Endothelial cell of umbilical vein (primary cell): ENCODE measurements at regions not wholly inside any gene's neighbourhood (a gene's known extent, or its start where the extent isn't known, plus 50 kb on each side); places are given as distances from the start of the nearest gene placed in this dataset.

Source experiments
- BruUV-seq: library from RNA; stranded (reverse); fragments of 400-500 nt; replicated peaks from 2 replicates; lab custom pipeline; 2021; lab: Mats Ljungman, UMichigan
- CTCF ChIA-PET: fragments of 300-600, 350-600 bp; sonication (Branson Sonifier 250); formaldehyde crosslinking; loops from one replicate; lab custom pipeline; 2021; ENCODE audit warnings: antibody characterized with exemption, inconsistent platforms; lab: Charles Lee
- POLR2A ChIA-PET: fragments of 300-600, 350-600 bp; sonication (Branson Sonifier 250); formaldehyde crosslinking; loops from one replicate; lab custom pipeline; 2021; ENCODE audit warnings: antibody characterized with exemption, inconsistent platforms; lab: Charles Lee
- DNase-seq: peaks from one replicate; pipeline ENCODE4 v3.0.0-alpha.2; 2011; ENCODE audit warnings: low read depth, low spot score
- FAIRE-seq: peaks from 2 replicates; lab custom pipeline; 2011; peaks lifted over from hg19 to GRCh38; lab: Jason Lieb, UNC
- H2AFZ ChIP-seq: 2 replicates; pipeline ENCODE4 v1.6.0; 2012; ENCODE audit warnings: low read depth, low read length, control low read depth, inconsistent platforms
- H3K27ac ChIP-seq: 2 replicates; pipeline ENCODE4 v1.5.1; 2011; ENCODE audit warnings: low read depth, mild to moderate bottlenecking, control low read depth, low read length, moderate library complexity; ENCODE audit not compliant: insufficient read depth
- H3K27me3 ChIP-seq, 2 experiments: 2 replicates each; pipeline versions ENCODE4 v1.6.0 to v1.6.1; 2011; ENCODE audit warnings: low read length in 2 of 2, mixed read lengths in 1 of 2; ENCODE audit not compliant: control insufficient read depth in 2 of 2, insufficient read depth in 2 of 2
- H3K36me3 ChIP-seq, 2 experiments: 2 replicates in 1 of 2; 3 replicates in 1 of 2; pipeline ENCODE4 v1.5.1; 2011; ENCODE audit warnings: low read length in 2 of 2, mild to moderate bottlenecking in 1 of 2, moderate library complexity in 1 of 2; ENCODE audit not compliant: control insufficient read depth in 2 of 2, insufficient read depth in 2 of 2; ENCODE audit errors: extremely low read depth in 1 of 2
- H3K4me1 ChIP-seq: 3 replicates; pipeline ENCODE4 v1.5.1; 2011; ENCODE audit warnings: mild to moderate bottlenecking, low read length; ENCODE audit not compliant: control insufficient read depth, insufficient read depth; ENCODE audit errors: extremely low read depth
- H3K4me2 ChIP-seq: 2 replicates; pipeline ENCODE4 v1.6.1; 2011; ENCODE audit warnings: low read length, control low read depth, mixed read lengths; ENCODE audit not compliant: insufficient read depth
- H3K4me3 ChIP-seq, 3 experiments: fragments of 200-600 bp in 1 of 3; sonication (generic), shearing (Covaris generic) in 1 of 3; replicated peaks in 1 of 3; 2 replicates each; pipeline ENCODE4 v1.5.1; 2011 to 2016; ENCODE audit warnings: control low read depth in 3 of 3, low read length in 3 of 3, mild to moderate bottlenecking in 2 of 3, inconsistent platforms in 1 of 3, low read depth in 1 of 3, moderate library complexity in 1 of 3; ENCODE audit not compliant: insufficient read depth in 1 of 3
- H3K79me2 ChIP-seq: 2 replicates; pipeline ENCODE4 v1.6.0; 2012; ENCODE audit warnings: low read length, inconsistent platforms; ENCODE audit not compliant: control insufficient read depth, insufficient read depth
- H3K9ac ChIP-seq: replicated peaks from 2 replicates; pipeline ENCODE3; 2011; ENCODE audit warnings: low read length, control low read depth; ENCODE audit not compliant: insufficient read depth; ENCODE audit errors: extremely low read depth
- H3K9me1 ChIP-seq: replicated peaks from 3 replicates; pipeline ENCODE4 v1.6.0; 2011; ENCODE audit warnings: mild to moderate bottlenecking, low read length; ENCODE audit not compliant: control insufficient read depth, insufficient read depth; ENCODE audit errors: extremely low read depth
- H3K9me3 ChIP-seq: replicated peaks from 2 replicates; pipeline ENCODE4 v1.5.1; 2012; ENCODE audit warnings: low read length, inconsistent platforms; ENCODE audit not compliant: control insufficient read depth, insufficient read depth
- H4K20me1 ChIP-seq: replicated peaks from 2 replicates; pipeline ENCODE3; 2011; ENCODE audit warnings: mild to moderate bottlenecking, low read length; ENCODE audit not compliant: control insufficient read depth, insufficient read depth; ENCODE audit errors: extremely low read depth
- EZH2 ChIP-seq: IDR thresholded peaks from 2 replicates; pipeline ENCODE4 v1.6.1; 2012; ENCODE audit warnings: borderline replicate concordance, low read depth, mild to moderate bottlenecking, moderate library complexity, low read length, inconsistent platforms; ENCODE audit not compliant: severe bottlenecking
- FOS ChIP-seq: IDR thresholded peaks from 2 replicates; pipeline ENCODE4 v1.6.1; 2011; ENCODE audit warnings: mild to moderate bottlenecking, low read length, moderate library complexity, borderline replicate concordance; ENCODE audit not compliant: insufficient read depth
- GATA2 ChIP-seq: IDR thresholded peaks from 2 replicates; pipeline ENCODE4 v1.7.0; 2011; ENCODE audit warnings: low read depth, mild to moderate bottlenecking, moderate library complexity, mixed read lengths, low read length; ENCODE audit not compliant: insufficient read length, insufficient read depth
- JUN ChIP-seq: IDR thresholded peaks from 2 replicates; pipeline ENCODE4 v1.6.1; 2011; ENCODE audit warnings: borderline replicate concordance, low read depth; ENCODE audit not compliant: insufficient read length, insufficient read depth
- MYC ChIP-seq: IDR thresholded peaks from one replicate; pipeline ENCODE4 v1.6.1; 2011; ENCODE audit warnings: mild to moderate bottlenecking, low read depth, low read length
- POLR2A ChIP-seq: IDR thresholded peaks from 2 replicates; pipeline ENCODE4 v1.6.1; 2012; ENCODE audit warnings: low read depth, mild to moderate bottlenecking, control low read depth, low read length
- POLR2AphosphoS5 ChIP-seq: IDR thresholded peaks from 2 replicates; pipeline ENCODE4 v1.6.1; 2012; ENCODE audit warnings: low read depth, mild to moderate bottlenecking, control low read depth, low read length, moderate library complexity; ENCODE audit not compliant: insufficient read depth
- dilution Hi-C: fragments of 300-500 bp; cut with MboI; formaldehyde crosslinking; loops from one replicate; pipeline ENCODE4 v1.15.0; 2019; ENCODE audit warnings: low sequenced_read_pairs; ENCODE audit not compliant: extremely low pct_ligation_motif_present
- intact Hi-C: fragments of 100-400 bp; cut with micrococcal nuclease; formaldehyde crosslinking; loops from one replicate; pipeline ENCODE4 v1.10.0; 2022
- TF ChIP-seq, protein P1 (sequence below), 2 donors: IDR thresholded peaks; 1 replicate in 1 of 2; 2 replicates in 1 of 2; pipeline ENCODE4 v1.5.1; 2011; ENCODE audit warnings: low read length in 2 of 2, mild to moderate bottlenecking in 2 of 2, moderate library complexity in 2 of 2, control low read depth in 1 of 2, inconsistent platforms in 1 of 2, low read depth in 1 of 2; ENCODE audit not compliant: insufficient read depth in 1 of 2; ENCODE audit errors: extremely low read depth in 1 of 2
- TF ChIP-seq, protein P2 (sequence below): IDR thresholded peaks from 2 replicates; pipeline ENCODE4 v1.6.1; 2011; ENCODE audit not compliant: insufficient read depth, insufficient read length

DNA sequence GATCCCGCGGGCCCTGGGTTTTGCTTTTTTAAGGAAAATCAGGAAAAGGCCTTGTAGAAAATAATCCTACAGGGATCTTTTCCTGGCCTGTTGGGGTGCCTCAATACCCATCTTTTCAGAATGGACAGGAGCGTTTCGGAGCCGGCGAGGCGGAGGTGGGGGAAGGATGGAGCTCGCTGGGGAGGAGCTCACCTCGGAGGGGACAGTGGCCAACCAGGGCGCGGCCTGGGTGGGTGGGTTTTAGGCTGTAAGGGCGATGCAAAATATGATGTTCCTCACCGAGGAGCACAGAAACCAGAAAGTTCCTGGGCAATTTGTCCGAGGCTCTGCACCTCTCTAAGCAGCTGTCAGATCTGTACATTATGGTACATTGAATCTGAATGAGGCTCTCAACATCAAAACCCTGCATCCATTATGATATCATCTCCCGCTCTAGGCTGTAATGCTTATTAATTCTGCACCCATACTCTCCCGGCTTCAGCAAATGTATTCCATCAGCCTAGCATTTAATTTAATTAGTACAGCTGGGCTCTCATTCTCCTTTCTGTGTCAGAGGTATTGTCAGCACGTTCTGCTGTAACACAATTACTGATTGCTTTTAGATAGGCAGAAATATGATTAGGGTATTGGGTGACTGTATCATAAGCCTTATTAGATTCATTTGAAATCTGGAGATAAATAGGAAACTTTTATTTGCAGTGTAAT lies 90.3 kb upstream of the SOX1 start:
- no TSS peak for BruUV-seq
- FAIRE-seq (no peak), DNase-seq (no peak)
- H2AFZ ChIP-seq, result no peak overlapping the region
- no peak overlapping the region for H3K9ac ChIP-seq
- no peak overlapping the region for H3K4me3 ChIP-seq
- H3K27me3 ChIP-seq, result no peaks in the 10 kb centered on the region
- POLR2A ChIA-PET, result no interaction called here
- H3K79me2 ChIP-seq, result no peaks in the 10 kb centered on the region
- intact Hi-C loops, result no loop called here
- peaks cover 15% of the 10 kb centered on the region for H3K9me3 ChIP-seq
- H3K9me1 ChIP-seq, result no peaks in the 10 kb centered on the region
- TF ChIP-seq FOS (no peak), POLR2A (no peak), JUN (no peak), POLR2AphosphoS5 (no peak)
- TF ChIP-seq, protein P1, sequence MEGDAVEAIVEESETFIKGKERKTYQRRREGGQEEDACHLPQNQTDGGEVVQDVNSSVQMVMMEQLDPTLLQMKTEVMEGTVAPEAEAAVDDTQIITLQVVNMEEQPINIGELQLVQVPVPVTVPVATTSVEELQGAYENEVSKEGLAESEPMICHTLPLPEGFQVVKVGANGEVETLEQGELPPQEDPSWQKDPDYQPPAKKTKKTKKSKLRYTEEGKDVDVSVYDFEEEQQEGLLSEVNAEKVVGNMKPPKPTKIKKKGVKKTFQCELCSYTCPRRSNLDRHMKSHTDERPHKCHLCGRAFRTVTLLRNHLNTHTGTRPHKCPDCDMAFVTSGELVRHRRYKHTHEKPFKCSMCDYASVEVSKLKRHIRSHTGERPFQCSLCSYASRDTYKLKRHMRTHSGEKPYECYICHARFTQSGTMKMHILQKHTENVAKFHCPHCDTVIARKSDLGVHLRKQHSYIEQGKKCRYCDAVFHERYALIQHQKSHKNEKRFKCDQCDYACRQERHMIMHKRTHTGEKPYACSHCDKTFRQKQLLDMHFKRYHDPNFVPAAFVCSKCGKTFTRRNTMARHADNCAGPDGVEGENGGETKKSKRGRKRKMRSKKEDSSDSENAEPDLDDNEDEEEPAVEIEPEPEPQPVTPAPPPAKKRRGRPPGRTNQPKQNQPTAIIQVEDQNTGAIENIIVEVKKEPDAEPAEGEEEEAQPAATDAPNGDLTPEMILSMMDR (IDR thresholded peaks at IDR 0.05; ENCODE audit: extremely low read depth in 1 of 2, insufficient read depth in 1 of 2, low read depth in 1 of 2, low read length in 2 of 2), result no peak
- no peak overlapping the region for H3K4me2 ChIP-seq
- no peaks in the 10 kb centered on the region for H3K4me1 ChIP-seq
- H4K20me1 ChIP-seq, result no peaks in the 10 kb centered on the region
- dilution Hi-C loops, result no loop called here
- H3K27ac ChIP-seq, result no peak overlapping the region
- CTCF ChIA-PET, result no interaction called here
- no peaks in the 10 kb centered on the region for H3K36me3 ChIP-seq

DNA sequence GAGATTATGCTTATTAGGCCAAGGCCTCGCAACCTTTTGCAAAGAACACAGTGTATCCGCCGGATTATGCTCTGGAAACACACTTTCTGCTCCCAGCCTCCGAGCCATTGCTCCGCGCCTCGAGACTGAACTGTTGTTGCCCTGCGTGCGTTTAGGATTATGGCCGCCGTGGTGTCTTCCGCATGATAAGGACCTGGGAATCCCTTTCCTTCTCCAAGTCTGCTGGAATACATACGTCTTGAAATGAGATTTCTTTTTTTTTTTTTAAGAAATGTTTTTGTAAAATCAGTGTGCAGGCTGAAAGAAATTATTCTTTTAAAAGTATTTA lies 89.8 kb upstream of the SOX1 start:
- Histone ChIP-seq H3K4me3 (no peak overlapping the region), H3K36me3 (no peaks in the 10 kb centered on the region), H3K9me3 (peaks cover 15% of the 10 kb centered on the region), H3K9ac (no peak overlapping the region), H2AFZ (no peak overlapping the region), H3K4me2 (no peak overlapping the region), H3K4me1 (no peaks in the 10 kb centered on the region), H3K27me3 (no peaks in the 10 kb centered on the region), H4K20me1 (no peaks in the 10 kb centered on the region), H3K9me1 (no peaks in the 10 kb centered on the region), H3K79me2 (no peaks in the 10 kb centered on the region), H3K27ac (no peak overlapping the region)
- dilution Hi-C loops (no loop called here), intact Hi-C loops (no loop called here)
- POLR2A ChIA-PET, result no interaction called here
- DNase-seq, result no peak
- TF ChIP-seq, protein P2, sequence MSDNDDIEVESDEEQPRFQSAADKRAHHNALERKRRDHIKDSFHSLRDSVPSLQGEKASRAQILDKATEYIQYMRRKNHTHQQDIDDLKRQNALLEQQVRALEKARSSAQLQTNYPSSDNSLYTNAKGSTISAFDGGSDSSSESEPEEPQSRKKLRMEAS, result no peak
- TF ChIP-seq GATA2 (no peak), POLR2AphosphoS5 (no peak), EZH2 (no peak), MYC (no peak), FOS (no peak), JUN (no peak), POLR2A (no peak)
- TF ChIP-seq, protein P1 (IDR thresholded peaks at IDR 0.05; ENCODE audit: extremely low read depth in 1 of 2, insufficient read depth in 1 of 2, low read depth in 1 of 2, low read length in 2 of 2), result no peak
- FAIRE-seq, result no peak
- no TSS peak for BruUV-seq
- CTCF ChIA-PET, result no interaction called here
